GM13977 (cell line): ENCODE measurements at regions not wholly inside any gene's neighbourhood (a gene's known extent, or its start where the extent isn't known, plus 50 kb on each side); places are given as distances from the start of the nearest gene placed in this dataset.

ENCODE experiments used
- DNase-seq: peaks from one replicate; pipeline ENCODE4 v3.0.0; 2012; ENCODE audit warnings: low spot score
- in situ Hi-C: fragments of 300-500 bp; cut with MboI; formaldehyde crosslinking; loops from one replicate; pipeline ENCODE4 v1.12.0; 2022; ENCODE audit warnings: low sequenced_read_pairs, low pct_unique_long_range_greater_than_20kb, mixed read lengths, inconsistent platforms; ENCODE audit not compliant: unreplicated experiment
- TF ChIP-seq, protein P1 (sequence below): IDR thresholded peaks from 2 replicates; pipeline ENCODE4 v1.5.1; 2012; ENCODE audit warnings: mild to moderate bottlenecking, control low read depth; ENCODE audit not compliant: insufficient read depth; ENCODE audit errors: extremely low read depth, missing control alignments

DNA sequence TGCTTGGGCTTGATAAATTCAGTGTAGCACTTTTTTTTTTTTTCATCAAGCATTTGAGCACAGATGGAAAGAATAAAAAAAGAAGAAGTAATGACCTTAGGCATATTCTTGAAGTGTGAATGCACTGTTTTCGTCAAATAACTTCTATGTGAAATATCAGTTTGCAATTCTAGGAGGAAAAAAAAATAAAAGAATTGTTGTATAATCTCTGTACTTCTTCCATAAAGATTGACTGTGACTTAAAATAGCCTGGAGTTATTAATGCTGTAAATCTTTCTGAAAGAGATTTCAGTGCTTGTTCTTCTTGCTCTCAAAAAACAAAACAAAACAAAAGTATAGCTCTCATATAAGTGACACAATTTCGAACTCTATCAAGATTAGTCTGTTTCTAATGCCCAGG lies 536.9 kb upstream of the ZNF608 start:
- TF ChIP-seq, protein P1, sequence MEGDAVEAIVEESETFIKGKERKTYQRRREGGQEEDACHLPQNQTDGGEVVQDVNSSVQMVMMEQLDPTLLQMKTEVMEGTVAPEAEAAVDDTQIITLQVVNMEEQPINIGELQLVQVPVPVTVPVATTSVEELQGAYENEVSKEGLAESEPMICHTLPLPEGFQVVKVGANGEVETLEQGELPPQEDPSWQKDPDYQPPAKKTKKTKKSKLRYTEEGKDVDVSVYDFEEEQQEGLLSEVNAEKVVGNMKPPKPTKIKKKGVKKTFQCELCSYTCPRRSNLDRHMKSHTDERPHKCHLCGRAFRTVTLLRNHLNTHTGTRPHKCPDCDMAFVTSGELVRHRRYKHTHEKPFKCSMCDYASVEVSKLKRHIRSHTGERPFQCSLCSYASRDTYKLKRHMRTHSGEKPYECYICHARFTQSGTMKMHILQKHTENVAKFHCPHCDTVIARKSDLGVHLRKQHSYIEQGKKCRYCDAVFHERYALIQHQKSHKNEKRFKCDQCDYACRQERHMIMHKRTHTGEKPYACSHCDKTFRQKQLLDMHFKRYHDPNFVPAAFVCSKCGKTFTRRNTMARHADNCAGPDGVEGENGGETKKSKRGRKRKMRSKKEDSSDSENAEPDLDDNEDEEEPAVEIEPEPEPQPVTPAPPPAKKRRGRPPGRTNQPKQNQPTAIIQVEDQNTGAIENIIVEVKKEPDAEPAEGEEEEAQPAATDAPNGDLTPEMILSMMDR = no peak
- in situ Hi-C loops = no loop called here
- DNase-seq = no peak

DNA sequence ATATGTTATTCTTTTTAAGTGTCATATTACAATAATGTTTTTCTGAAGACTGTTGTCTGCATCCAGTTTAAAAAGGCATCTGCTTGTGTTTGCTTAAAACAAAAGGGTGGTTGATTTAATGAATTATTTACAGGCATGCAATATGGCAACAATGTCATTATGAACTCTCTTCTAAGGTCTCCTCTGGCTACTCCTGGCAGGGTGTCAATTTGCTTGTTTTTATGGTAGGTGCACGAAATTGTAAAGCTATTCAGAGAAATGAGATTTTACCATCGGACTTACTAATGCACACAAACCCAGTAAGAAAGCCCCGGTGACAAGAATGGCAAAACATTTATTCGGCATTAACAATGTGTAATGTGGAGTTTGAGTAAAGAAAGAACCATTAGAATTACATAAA lies 539.8 kb upstream of the ZNF608 start:
- DNase-seq = no peak
- TF ChIP-seq, protein P1 = no peak
- in situ Hi-C loops = no loop called here

DNA sequence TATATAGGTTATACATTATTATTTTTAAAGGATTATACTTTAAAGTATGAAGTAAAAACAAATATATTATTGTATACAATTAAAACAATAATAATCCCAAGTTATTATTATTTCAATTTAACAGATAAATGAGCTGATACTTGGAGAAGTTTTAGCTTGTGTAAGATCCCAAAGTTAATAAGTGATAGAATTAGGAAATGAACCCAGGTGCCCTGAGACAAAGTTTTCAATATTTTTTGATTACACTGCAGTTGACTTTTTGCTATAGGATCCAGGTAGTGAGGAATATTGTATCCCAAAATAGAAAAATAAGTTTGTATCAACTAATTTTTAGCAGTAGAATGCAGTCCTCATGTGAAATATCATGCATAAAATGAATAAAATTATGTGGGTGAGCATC lies 543.2 kb upstream of the ZNF608 start:
- no peak for DNase-seq
- in situ Hi-C loops = no loop called here
- TF ChIP-seq, protein P1 = no peak

DNA sequence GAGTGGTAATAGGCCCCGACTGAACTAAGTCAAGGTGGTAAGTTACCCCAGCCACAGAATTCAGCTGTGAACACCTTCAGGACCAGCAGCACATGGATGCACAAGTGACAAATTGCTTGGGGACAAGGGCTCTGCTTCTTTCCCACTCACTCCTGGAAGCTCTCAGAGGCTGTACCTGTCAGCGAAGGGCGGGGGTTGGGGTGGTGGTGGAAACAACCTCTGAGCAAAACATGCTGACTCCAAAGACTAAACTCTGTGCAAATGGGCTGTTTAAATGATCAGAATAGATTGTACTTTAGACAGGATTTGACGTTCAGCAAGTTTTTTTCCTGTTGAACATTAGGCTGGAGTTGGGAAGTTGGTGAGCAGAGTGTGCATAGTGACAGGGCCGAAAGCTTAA lies 544.5 kb upstream of the ZNF608 start:
- TF ChIP-seq, protein P1 = no peak
- in situ Hi-C loops = no loop called here
- no peak for DNase-seq

DNA sequence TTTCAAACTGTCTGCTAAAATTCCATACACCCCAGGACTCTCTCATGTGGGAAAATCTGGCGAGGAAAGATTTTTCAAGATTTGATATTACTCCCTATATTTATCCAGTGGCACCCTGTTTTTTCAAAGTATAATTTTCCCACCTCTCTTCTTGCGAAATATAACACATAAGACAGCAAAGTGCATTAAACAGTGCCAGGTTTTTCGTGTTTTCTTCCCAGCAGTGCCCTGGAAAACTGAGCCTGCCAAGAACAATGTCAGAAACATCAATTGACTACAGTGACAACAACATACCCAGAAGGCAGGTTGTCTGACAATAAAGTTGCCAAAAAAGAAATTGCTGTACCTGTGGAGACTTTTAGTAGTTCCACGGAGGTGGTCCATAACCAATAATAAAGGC lies 545.0 kb upstream of the ZNF608 start:
- in situ Hi-C loops = no loop called here
- no peak for DNase-seq

DNA sequence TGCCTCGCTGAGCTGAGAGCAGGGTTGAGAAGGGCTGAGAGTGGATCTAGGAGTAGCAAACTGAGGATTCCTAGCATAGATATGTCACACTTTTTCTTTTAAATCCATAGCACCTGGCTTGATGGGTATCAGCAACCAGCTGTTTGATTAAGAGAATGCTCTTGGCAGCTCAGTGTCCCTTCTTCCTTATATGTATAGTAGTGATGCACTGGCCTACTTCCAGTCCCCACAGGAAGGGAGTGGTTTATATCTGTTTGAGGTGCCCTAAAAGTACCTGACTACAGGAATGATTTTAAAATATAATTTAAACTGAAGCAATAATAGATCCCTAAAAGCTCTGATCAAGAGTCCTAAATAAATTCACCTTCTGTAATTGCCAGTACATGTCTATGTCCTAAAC lies 546.8 kb upstream of the ZNF608 start:
- in situ Hi-C loops = no loop called here
- no peak for DNase-seq
- TF ChIP-seq, protein P1 = no peak

More for the DNA sequence above, 545.0 kb upstream of the ZNF608 start:
- TF ChIP-seq, protein P1 = no peak

DNA sequence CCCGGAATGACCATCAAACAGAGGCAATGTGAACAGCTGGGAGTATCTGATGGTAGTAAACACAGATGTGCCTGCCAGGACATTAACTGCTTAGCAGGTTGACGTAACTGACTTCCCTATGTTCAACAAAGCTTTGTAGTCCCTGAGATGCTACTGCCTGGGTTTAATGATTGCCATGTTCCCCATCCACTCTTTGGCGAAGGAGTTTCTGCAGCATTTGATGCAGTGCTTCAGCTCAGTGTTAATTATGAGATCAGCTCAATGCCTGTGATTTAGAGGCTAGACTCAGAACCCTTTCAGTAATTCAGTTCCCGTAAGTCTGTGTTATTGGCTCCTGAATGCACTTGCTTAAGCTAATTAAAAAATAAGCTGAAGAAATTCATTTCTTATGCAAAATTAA lies 547.3 kb upstream of the ZNF608 start:
- TF ChIP-seq, protein P1 = no peak
- in situ Hi-C loops = no loop called here
- DNase-seq = no peak
